ENCODE measurements at regions not wholly inside any gene's neighbourhood (a gene's known extent, or its start where the extent isn't known, plus 50 kb on each side); places are given as distances from the start of the nearest gene placed in this dataset.

DNA sequence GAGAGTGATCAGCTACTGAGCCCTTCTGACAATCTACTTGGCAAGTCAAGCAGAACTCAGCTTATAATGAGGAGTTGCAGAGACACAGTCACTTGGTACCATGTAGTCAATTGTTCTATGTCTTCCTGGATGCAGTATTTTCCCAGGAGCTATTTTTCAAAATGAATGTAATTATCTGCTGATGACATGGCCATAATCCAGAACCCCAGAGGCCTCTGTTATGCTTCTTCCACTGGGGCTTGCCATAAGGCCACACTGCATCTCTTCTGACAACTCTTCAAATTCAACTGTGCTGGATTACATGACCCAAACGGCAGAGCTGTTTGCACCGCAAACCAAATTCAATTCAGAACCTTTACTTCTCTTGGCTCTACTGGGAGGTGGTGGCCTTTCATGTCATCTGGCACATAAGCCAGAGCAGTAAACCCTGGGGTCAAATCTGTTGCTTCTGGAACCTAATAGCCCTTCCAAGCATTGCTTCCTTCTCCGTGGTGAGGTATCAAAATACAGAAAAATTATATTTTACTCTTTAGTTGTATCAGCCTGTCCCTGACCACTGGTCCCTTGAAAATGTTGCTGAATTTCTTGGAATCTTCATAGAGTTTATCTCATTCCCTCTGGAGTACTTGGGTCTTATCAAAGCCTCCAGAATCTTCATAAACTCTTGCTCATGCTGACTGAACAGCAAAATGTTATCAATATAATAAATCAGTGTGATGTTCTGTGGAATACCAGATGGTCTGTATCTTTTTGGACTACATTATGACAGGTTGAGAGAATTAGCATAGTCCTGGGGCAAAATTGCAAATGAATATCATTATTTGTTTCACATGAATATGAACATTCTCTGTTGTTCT, 79.4 kb upstream of the DCN start:
- DNase-seq = no peak

GRCh38 chr12:91256411-91256810, 73.8 kb upstream of the DCN start:
- DNase-seq = peak; percentile 28

DNA sequence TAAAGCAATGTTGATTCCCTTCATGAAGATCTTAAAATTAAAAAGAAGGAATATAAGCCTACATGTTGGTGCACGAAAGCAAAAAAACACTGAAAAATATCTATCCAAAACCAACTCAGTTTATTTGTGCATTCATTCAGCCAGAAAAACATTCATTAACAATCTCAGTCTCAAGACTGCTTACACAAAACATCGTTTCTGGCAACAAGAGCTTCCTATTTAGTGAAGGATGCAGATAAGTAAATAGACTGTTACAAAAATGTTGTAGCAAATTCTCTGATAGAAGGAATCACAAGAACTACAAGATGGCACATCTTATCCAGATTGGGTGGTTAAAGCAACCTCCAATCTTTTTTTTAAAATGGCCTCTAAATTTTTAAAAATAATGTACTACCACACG, 69.7 kb upstream of the DCN start:
- no peak for DNase-seq

GRCh38 chr12:91250273-91250665, 67.7 kb upstream of the DCN start:
- DNase-seq = no peak

DNA sequence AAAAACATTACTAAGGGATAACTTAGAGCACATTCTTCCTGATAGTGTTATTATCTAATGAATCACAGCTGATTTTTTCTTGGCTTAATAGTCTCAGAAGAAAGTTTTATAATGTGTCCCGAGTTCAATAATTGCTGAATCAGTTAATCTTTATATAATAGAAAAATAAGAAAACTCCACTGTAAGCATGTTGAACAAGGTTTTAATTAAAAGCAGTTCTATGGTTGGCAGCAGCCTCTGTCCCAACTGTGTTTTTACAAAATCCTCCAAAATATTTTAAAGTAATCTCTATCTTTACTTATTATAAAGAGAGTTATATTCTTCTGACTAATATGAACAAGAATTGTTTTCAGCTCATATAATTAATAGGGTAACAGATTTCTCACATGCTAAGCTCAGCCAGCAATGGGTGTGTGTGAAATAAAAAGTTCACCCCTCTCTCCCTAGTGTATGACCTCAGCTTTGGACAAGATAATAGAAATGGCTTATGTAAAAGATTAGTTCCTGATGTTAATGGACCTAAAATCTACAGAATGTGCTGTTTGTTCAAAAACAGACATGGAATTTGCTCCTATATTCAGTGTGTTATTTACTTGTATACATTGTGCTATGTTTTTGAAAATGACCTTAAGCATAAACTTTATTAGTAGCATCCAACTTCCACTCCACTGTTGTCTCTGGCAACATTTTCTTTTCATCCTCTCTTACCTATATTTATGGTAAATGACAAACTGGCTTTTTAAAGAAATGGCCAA, 67.1 kb upstream of the DCN start:
- no peak for DNase-seq

GRCh38 chr12:91249054-91249453, 66.4 kb upstream of the DCN start:
- DNase-seq = no peak

DNA sequence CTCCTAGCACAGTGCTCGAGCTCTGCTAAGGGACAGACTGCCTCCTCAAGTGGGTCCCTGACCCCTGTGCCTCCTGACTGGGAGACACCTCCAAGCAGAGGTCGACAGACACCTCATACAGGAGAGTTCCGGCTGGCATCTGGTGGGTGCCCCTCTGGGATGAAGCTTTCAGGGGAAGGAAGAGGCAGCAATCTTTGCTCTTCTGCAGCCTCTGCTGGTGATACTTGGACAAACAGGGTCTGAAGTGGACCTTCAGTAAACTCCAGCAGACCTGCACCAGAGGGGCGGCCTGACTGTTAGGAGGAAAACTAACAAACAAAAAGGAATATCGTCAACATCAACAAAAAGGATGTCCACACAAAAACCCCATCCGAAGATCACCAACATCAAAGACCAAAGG, 60.6 kb upstream of the DCN start:
- peak; percentile 24 for DNase-seq

DNA sequence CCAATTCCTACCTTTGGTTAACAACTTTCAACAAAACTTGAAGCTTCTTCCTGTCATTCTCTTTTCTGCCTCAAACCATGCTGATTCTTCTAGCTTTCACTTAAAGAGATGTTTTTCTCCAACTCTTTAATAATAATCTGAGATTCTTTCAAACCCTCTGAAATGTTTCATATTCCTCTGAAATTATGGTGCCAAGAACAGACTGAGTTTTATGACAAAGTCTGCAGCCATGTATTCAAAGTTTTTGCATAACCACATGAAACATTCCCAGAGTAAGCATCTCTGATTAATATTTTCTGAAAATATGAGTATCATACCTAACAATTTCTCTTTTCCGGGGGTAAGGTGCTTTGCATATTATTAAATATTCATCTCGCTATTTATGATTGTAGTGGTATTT, 59.1 kb upstream of the DCN start:
- no peak for DNase-seq

GRCh38 chr12:91240386-91241095, 57.9 kb upstream of the DCN start:
- DNase-seq = no peak

GRCh38 chr12:91239481-91239880, 56.9 kb upstream of the DCN start:
- no peak for DNase-seq
